CD4-positive, alpha-beta T cell (primary cell): ENCODE measurements at regions not wholly inside any gene's neighbourhood (a gene's known extent, or its start where the extent isn't known, plus 50 kb on each side); places are given as distances from the start of the nearest gene placed in this dataset.

ENCODE experiments used
- ATAC-seq: fragments of 200-7000 bp; cut with Tn5 transposase; one replicate; pipeline ENCODE4 v1.10.0; 2022; ENCODE audit warnings: mild to moderate bottlenecking; ENCODE audit not compliant: poor library complexity
- CTCF ChIA-PET: fragments of 350-600 bp; sonication (Branson Sonifier 250); formaldehyde crosslinking; loops from one replicate; lab custom pipeline; 2021; ENCODE audit warnings: antibody characterized with exemption, inconsistent platforms; lab: Charles Lee
- POLR2A ChIA-PET: fragments of 350-600 bp; sonication (Branson Sonifier 250); formaldehyde crosslinking; loops from one replicate; lab custom pipeline; 2021; ENCODE audit warnings: antibody characterized with exemption, inconsistent platforms; lab: Charles Lee
- DNase-seq, 14 experiments: peaks; one replicate each; pipeline ENCODE4 v3.0.0-alpha.2; 2013 to 2020; ENCODE audit warnings: mixed read lengths in 2 of 14
- H3K27ac ChIP-seq, 2 donors: one replicate each; pipeline versions ENCODE4 v1.5.1 to v1.7.0; 2013; ENCODE audit warnings: low read length in 2 of 2, low read depth in 1 of 2, mild to moderate bottlenecking in 1 of 2
- H3K27me3 ChIP-seq, 2 experiments: 1 replicate in 1 of 2; 2 replicates in 1 of 2; pipeline versions ENCODE4 v1.6.1 to v1.7.0; 2013; ENCODE audit warnings: low read length in 2 of 2, control low read depth in 1 of 2, mild to moderate bottlenecking in 1 of 2, moderate library complexity in 1 of 2; ENCODE audit not compliant: insufficient read depth in 2 of 2, control insufficient read depth in 1 of 2
- H3K36me3 ChIP-seq: one replicate; pipeline ENCODE4 v1.6.1; 2013; ENCODE audit warnings: low read length, control low read depth; ENCODE audit not compliant: insufficient read depth
- H3K4me1 ChIP-seq: one replicate; pipeline ENCODE4 v1.6.1; 2013; ENCODE audit warnings: low read length, control low read depth; ENCODE audit not compliant: insufficient read depth
- H3K4me3 ChIP-seq: one replicate; pipeline ENCODE4 v1.5.1; 2013; ENCODE audit warnings: mild to moderate bottlenecking, low read length, moderate library complexity
- H3K9me3 ChIP-seq, 2 experiments: 1 replicate in 1 of 2; 2 replicates in 1 of 2; pipeline versions ENCODE4 v1.6.1 to v1.7.0; 2013; ENCODE audit warnings: low read length in 2 of 2, mild to moderate bottlenecking in 2 of 2, control low read depth in 1 of 2, moderate library complexity in 1 of 2; ENCODE audit not compliant: control insufficient read depth in 1 of 2, insufficient read depth in 1 of 2
- H3K27ac Mint-ChIP-seq: one replicate; pipeline ENCODE4 v1.8.0; 2020; ENCODE audit warnings: mixed read lengths
- H3K27me3 Mint-ChIP-seq: one replicate; pipeline ENCODE4 v1.8.0; 2021; ENCODE audit warnings: mixed read lengths
- H3K36me3 Mint-ChIP-seq: one replicate; pipeline ENCODE4 v1.8.0; 2021; ENCODE audit warnings: low read depth, mixed read lengths
- H3K4me1 Mint-ChIP-seq: one replicate; pipeline ENCODE4 v1.8.0; 2021; ENCODE audit warnings: low read depth, mixed read lengths
- H3K4me3 Mint-ChIP-seq: one replicate; pipeline ENCODE4 v1.8.0; 2020; ENCODE audit warnings: mild to moderate bottlenecking, mixed read lengths
- H3K9me3 Mint-ChIP-seq: one replicate; pipeline ENCODE4 v1.8.0; 2020; ENCODE audit warnings: mixed read lengths
- CTCF ChIP-seq: fragments of 200-600 bp; IDR thresholded peaks from one replicate; pipeline ENCODE4 v1.8.0; 2022; ENCODE audit warnings: antibody characterized with exemption, mild to moderate bottlenecking
- intact Hi-C, 2 experiments: fragments of 100-400 bp; cut with DNase I in 1 of 2; cut with micrococcal nuclease in 1 of 2; formaldehyde crosslinking; loops; one replicate each; pipeline versions ENCODE4 v1.15.1 to v1.9.0; 2023 to 2025; cut with DNase I, micrococcal nuclease

GRCh38 chr12:98064501-98064900 is 450.9 kb upstream of the TMPO start:
- Histone ChIP-seq H3K9me3 (no peaks in the 10 kb centered on the region), H3K27me3 (no peaks in the 10 kb centered on the region), H3K4me1 (no peaks in the 10 kb centered on the region), H3K4me3 (no peak overlapping the region), H3K27ac (no peak overlapping the region), H3K36me3 (no peaks in the 10 kb centered on the region)
- ChIA-PET CTCF (no interaction called here), POLR2A (no interaction called here)
- Mint-ChIP-seq H3K27me3 (no peaks in the 10 kb centered on the region), H3K27ac (no peak overlapping the region), H3K36me3 (no peaks in the 10 kb centered on the region), H3K4me3 (no peak overlapping the region), H3K9me3 (no peaks in the 10 kb centered on the region), H3K4me1 (no peaks in the 10 kb centered on the region)
- DNase-seq (no peak), ATAC-seq (no peak)
- no peak for TF ChIP-seq CTCF
- intact Hi-C loops: no loop called here

- H3K27ac ChIP-seq: no peak overlapping the region
- ChIA-PET POLR2A (no interaction called here), CTCF (no interaction called here)
- Mint-ChIP-seq H3K4me1 (no peaks in the 10 kb centered on the region), H3K27ac (no peak overlapping the region), H3K9me3 (no peaks in the 10 kb centered on the region), H3K36me3 (no peaks in the 10 kb centered on the region), H3K4me3 (no peak overlapping the region), H3K27me3 (no peaks in the 10 kb centered on the region)
- no peaks in the 10 kb centered on the region for H3K9me3 ChIP-seq
- H3K4me1 ChIP-seq: no peaks in the 10 kb centered on the region
- intact Hi-C loops: no loop called here
- DNase-seq (no peak), ATAC-seq (no peak)
- no peak for TF ChIP-seq CTCF
- no peaks in the 10 kb centered on the region for H3K27me3 ChIP-seq
- H3K4me3 ChIP-seq: no peak overlapping the region
- no peaks in the 10 kb centered on the region for H3K36me3 ChIP-seq
Observed at GRCh38 chr12:98067795-98068194, 447.6 kb upstream of the TMPO start.

GRCh38 chr12:98073610-98074009 is 441.8 kb upstream of the TMPO start:
- intact Hi-C loops: no loop called here
- ChIA-PET CTCF (no interaction called here), POLR2A (no interaction called here)
- no peak for TF ChIP-seq CTCF
- Histone ChIP-seq H3K27me3 (no peaks in the 10 kb centered on the region), H3K4me3 (no peak overlapping the region), H3K36me3 (no peaks in the 10 kb centered on the region), H3K9me3 (no peaks in the 10 kb centered on the region), H3K4me1 (no peaks in the 10 kb centered on the region), H3K27ac (no peak overlapping the region)
- Mint-ChIP-seq H3K4me1 (no peaks in the 10 kb centered on the region), H3K27me3 (no peaks in the 10 kb centered on the region), H3K9me3 (peaks cover 4% of the 10 kb centered on the region), H3K4me3 (no peak overlapping the region), H3K36me3 (no peaks in the 10 kb centered on the region), H3K27ac (no peak overlapping the region)
- no peak for DNase-seq
- no peak for ATAC-seq
